Non-pigmented ciliary epithelial cell (primary cell): ENCODE measurements at regions not wholly inside any gene's neighbourhood (a gene's known extent, or its start where the extent isn't known, plus 50 kb on each side); places are given as distances from the start of the nearest gene placed in this dataset.

Experiments used
- DNase-seq: peaks from one replicate; pipeline ENCODE4 v3.0.0-alpha.2; 2010; ENCODE audit warnings: low read depth

DNA sequence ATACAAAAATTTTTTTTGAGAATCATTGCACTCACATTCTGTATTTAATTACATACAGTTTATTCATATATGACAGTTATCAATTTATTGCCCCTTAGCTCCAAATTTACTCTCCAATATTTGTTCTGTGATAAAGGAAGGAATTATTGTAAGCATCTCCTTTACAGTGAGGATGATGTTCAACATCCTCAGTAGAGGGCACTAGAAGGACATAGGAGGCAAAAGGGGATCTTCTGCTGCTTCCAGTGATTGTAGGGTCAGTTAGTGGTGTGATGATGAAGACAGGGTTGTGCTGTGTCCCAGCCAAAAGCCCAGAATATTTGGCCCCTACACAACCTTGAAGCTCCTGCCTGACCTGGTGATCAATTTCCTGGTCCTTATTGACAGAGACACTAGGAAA lies 89.9 kb upstream of the DCBLD2 start:
- DNase-seq = no peak

DNA sequence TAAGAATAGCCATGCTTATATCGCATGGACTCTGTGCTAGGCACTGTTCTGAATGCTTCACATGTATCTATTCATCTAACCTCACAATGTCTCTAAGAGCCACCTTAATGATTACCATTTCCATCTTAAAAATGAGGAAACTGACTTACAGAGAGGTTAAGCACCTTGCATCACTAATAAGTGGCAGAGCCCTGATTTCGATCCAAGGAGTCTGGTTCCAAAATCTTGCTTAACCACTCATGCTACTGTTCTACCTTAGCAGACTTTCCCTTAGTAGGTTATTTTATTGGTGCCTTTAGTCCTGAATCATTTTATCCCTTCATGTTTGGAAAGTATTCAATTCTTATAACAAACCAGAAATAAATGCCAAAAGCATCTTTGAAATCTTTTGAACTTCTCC lies 89.2 kb upstream of the DCBLD2 start:
- no peak for DNase-seq

DNA sequence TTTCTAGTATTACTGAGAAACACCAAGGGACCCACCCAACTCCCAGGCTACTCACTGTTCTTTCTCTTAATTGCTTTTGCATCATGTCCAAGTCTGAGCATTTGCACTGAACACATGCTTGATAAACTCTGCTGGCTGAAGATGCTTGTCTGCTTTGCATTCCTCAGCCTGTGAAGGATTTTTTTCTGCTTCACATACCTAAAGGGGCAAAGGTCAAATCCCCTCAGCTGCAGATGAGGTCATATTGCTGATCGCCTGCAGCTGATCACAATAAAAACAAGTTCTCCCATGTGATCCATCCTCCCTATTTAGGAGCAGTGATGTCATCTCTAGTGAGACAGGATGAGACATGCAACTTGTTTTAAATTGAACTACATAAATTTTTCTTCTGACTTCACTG lies 84.6 kb upstream of the DCBLD2 start:
- peak; percentile 96 for DNase-seq

DNA sequence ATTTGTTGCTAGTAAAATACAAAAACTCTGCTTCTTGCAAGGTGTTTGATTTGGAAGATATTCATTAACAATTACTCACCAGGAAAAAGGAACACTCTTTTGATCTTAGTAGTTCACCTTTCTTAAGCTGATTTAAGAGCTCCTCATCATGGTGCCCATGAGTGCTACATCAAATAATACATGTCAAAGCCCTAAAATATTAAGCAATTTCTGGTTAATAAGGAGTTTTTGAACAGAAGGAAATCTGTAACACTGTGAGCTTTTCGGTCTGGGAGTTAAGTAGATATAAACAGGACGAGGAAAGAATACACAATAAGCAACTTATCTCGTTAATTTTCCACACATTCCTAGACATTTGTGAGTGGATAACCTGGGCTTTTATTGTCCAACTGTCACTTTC lies 83.9 kb upstream of the DCBLD2 start:
- DNase-seq = no peak

DNA sequence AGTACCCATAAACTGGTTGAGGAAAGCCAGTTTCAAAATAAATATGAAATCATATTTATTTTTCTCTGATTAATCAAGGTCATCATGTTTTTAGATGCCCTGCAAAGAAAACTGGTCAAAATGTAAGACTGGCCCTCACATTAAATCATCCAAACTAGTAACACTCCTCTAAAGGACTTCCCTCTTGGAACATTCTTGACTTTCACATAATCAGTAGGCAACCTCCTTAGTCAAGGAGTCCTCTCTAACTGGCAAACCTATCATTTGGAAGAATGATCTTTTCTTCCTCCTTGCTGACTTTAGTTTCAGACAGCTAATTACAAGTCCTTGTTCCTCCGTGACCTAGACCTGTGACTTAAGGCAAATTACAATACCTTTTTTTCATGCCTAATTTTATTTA lies 82.5 kb upstream of the DCBLD2 start:
- DNase-seq = no peak

DNA sequence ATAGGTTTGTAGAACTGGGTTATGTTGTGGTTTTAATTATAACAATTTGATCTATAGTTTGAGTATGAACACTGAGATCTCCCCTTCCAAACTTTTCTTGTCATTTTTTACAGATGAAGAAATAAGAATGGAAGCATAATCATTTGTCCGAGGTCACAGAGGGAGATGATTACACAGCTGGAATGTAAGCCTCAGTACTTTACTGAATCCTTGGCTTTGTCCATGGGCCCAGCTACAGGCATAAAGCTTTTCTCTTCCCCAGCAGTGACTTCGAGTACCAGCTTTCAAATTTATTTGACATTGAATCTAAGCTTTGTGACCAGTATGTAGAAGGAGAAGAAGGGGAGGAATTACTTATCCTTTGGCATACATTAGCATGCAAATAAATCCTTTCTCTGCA lies 80.9 kb upstream of the DCBLD2 start:
- no peak for DNase-seq

DNA sequence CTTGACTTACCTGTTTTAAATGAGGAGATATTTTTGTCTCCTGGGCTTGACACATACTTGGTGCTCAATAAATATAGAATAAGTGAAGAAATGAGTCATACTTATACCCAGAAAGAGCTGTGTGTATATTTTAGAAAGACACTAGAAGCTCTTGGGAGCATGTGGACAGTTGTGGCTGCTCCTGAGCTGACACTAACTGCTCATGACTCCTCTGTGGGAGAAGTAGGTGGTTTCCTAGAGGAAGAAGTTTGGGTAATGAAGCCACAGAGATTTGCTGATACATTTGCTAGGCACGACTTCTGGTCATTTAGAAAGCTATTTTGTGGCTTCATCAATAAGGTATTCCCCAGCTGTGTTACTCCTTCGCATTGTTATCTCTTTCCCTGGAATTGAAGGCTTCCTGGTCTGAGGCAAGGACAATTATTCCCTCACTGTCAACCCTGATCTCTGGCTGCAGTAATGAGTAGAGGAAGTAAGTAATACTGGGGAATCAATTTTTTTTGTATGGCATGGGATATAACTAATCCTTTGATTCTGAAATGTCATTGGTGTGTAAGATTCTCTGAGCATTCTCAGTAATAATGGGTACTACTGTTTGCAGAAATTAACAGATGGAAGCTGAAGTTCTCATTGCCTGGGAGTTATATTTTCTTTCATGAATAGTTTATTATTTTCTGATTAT lies 79.6 kb upstream of the DCBLD2 start:
- DNase-seq = peak; percentile 89

DNA sequence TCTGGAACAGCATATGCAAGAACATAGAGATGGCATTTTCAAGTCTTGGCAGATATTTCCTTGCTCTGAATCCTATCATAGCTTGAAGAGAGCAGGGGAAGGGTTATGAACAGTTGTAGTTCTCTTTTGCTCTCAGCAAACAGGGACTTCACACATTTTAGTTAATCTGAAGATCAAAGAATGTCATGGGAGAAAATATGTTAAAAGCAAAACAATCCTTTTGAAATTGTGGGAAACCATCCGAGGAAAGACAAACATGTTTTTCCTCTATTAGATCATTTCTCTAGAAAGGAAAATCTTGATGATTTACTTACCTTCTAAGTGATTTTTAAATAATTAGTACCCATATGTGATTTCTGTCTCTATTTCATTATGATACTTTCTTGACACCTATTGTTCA lies 77.8 kb upstream of the DCBLD2 start:
- DNase-seq = no peak

DNA sequence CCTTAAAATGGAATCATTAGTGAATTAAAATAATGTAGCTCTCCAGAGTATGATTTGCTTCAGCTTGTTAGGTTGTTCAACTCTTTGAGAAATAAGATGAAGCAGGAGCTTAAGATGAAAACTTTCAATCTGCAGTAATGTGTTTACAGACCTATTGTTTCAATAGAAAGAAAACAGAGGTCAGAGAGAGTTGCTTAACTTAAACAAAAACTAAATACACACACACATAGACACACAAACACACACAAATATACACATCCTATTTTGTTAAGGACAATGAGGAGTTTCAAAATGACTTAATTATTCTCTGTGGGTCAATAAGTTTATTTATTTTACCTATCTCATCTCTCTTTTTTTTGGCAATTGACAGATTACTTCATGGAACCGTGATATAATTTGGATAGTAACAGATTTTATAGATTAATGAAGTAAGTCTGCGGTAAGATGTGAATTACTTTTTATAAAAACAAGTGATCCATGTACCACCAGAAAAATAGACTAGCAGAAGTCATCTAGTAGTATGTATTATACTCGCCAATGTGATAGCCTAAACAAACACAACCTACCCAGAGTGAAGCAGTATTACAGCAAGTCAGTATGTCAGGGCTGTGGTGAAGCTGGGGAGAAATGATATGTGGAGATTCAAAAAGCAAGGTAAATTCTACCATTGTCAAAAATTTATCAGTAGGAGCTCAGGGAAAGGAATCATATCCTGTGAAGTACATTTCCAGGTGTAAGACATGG lies 76.7 kb upstream of the DCBLD2 start:
- DNase-seq = no peak

DNA sequence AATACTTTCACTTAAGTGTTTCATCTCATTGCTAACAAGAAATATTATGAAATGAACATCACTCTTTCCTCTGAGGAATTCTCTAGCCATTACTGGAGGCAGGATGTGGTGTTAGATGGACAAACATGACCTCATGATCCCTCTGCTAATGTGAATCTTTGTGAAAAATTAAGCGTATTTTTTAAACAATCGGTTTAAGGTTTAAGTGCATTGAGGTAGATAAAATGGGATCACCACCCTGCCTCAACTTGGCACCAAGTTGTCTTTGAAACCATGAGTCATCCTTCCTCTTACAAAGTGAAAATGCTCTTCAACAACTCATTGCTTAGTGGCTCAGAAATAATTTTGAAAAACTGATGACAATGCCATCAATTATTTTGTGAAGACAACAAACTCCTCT lies 76.0 kb upstream of the DCBLD2 start:
- DNase-seq = peak; percentile 92

DNA sequence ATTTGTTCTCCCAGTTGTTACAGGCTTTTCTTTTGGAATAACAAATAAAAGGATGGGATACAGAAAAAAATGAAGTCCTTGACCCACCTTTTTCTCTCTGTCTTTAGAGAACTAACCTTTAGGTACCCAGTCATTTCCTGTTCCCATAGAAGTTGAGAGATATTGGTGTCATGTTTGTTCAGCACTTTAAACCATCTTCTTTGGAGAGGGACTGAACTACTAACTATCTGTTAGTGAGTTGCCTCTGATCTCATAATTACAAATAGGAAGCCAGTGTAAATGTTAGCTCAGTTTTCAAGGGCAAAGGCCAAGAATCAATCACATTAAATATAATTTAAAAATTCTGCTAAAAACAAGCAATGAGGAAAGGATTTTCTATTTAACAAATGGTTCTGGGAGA lies 72.9 kb upstream of the DCBLD2 start:
- DNase-seq = no peak

DNA sequence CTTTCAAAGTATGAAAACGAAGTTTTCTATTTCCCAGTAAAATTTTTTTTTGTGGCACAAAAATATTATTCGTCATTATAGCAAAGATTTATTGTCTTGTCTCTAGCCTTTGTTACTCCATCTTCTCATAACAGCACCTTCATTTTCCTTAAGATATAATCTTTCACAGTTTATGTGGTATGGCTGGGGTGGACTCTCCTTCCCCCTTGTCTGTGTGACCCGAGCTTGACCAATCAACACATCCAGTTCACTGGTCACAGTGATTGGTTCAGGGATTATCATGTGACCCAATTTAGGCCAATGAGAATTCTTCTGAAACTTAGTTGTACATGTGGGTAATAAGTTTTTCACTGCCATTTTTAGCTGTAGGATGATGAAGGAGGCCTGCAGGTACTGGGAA lies 71.2 kb upstream of the DCBLD2 start:
- DNase-seq = no peak

DNA sequence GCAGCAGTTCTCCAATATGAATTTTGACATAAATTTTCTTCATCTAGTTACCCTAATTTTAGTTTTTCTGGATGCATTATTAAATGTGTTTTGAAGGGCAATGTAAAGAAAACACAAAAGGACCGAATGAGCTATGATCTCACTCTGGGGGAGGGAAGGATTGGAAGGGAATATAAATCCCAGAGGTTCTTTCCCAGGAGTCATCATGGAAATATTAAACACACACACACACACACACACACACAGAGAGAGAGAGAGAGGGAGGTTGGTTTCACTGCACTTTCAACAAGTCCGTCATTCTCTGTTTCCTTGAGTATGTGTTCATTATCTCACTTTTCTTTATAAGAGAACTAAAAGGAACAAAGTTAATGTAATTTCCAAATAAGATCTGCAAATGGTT lies 70.7 kb upstream of the DCBLD2 start:
- DNase-seq = peak; percentile 96

DNA sequence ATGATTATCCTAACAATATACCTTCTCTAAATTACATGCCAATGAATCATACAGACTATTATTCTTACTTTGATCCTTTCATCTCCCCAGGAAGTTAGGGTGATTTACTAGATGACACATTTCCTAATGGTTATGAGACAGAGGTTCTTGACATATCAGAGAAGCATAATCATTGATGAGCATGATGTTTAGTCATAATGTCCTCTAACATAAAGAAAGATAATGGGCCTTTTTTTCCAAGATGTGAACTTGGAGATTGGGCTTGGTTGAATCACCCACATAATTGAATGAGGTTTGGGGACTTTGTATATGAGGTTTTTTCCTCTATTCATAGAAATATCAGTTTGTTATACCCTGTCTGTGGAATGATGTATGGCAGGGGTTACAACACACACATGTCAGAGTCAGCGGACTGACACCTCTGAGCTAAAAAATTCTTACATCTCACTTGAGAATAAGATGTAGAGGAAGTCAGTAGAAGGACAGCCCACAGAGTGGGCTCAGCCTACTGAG lies 69.7 kb upstream of the DCBLD2 start:
- DNase-seq = peak; percentile 91

DNA sequence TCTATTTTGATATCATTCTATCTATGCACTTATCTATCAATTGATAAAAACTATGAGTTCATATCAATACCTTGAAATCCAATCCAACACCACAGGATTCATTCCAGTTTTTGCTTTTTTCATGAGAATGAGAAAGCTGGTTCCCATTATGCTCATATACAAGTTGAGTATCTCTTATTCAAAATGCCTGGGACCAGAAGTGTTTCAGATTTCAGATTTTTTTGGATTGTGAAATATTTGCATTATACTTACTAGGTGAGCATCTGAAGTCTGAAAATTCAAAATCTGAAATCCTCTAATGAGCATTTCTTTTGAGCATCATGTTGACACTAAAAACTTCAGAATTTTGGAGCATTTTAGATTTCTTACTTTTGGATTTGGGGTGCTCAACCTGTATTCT lies 67.8 kb upstream of the DCBLD2 start:
- no peak for DNase-seq

DNA sequence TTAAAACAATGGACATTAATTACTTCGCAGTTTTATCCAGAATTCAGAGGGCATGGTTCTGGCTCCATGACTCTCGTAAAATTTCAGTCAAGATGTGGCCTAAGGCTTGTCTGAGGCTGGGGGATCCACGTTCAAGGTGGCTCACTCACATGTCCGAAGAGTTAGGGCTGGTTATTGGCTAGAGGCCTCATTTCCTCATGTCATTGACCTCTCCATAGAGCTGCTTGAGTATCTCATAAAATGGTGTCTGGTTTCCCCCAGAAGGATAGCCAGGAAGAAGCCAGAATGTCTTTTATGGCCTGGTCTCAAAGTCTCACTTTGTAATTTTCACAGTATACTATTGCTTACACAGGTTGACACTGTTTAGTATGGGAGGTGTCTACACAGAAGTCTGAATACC lies 67.3 kb upstream of the DCBLD2 start:
- DNase-seq = no peak

DNA sequence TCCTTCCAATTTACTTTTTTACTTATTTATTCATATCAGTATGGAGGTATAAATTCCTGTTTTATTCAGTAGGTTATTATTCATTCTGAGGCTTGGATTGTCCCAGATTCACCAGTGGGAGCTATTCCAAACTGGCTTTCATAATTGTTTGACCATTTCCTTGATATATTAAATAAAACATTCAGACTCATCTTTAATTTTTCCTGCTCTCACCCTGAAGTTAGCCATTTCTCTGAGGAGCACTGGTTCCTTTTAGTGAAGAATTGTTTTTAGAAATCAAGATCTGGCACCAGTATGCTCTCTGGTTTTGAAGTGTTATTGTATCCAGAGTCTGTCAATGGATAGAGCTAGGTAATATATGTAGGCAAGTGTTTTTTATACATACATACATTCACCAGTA lies 66.9 kb upstream of the DCBLD2 start:
- no peak for DNase-seq

DNA sequence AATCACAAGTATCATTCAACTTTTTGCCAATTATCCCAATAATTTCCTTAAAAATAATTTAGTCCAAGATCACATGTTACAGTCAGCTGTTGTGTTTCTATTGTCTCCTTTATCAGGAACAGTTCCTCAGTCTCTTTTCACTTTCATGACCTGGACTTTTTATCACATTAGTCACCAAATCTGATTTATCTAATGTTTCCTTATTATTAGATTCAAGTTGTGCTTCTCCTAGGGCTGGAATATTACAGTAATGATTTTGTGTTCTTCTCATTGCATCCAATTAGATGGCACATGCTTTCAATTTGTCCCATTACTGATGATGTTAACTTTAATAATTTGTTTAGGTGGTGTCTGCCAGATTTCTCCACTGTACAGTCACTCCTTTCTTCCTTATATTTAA lies 66.3 kb upstream of the DCBLD2 start:
- DNase-seq = no peak

DNA sequence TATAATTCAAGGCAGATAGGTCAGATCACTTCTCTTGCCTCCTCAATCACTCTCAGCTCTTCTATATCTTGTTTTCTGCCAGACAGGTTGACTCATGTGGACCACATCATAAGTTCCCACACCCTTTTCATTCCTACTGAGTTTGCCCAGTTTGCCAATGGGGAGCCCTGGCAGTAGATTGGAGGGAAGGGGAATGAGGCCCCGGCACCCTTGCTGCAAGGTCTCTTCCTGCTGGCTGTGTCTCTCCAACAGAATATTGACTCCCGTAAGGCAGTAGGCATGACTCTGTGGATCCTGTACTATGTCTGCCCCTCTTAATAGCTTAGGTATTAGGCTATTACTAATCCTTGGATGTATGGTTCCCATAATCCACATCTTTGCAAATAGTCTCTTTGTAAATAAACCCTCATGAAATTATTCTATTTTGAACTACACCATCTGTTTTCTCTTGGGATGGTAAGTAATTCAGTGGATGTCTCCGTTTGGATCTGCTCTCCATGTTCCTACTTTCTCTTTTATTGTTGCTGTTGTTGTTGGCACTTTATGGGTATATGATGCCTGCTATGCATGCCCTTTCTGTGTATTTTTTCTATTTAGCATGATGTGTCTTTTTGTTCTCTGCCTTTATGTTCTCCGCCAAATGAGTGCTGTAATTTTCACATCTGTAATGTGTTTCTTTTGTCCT lies 65.5 kb upstream of the DCBLD2 start:
- DNase-seq = no peak

DNA sequence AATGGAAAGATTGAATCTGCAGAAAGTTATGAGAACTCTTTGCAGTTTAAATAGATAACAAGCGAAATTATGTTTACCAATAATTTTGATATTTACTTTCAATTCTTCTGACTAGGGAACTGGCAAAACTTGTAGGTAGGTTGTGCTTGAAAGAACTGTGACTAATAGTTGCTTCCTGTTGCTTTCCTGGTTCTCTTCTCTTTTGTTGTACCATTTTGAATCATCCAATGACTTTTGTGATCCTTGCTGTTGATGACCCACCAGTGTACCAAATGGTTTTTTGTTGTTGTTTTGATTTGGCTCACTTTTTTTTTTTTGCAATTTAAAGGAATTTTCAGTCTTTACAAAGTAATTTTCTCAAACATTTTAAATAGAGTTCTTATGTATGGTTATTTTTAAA lies 64.9 kb upstream of the DCBLD2 start:
- DNase-seq = no peak

DNA sequence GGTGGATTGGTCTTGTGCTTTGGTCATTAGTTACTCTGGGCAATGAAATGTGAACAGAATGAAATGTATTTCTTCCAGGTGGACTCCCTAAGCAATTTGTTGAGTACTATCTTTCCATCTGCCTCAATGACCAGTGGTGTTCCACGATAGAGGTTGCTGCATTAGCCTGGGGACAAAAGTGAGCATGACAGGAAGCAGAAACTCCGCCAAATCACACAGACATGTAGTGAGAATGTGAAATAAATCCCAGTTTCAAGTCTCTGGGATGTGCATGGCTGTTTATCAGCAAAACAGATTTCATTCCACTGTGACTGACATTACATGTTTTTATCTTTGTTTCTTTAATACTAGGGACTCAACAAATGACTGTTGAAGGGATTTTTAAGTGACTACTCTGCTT lies 63.3 kb upstream of the DCBLD2 start:
- no peak for DNase-seq

DNA sequence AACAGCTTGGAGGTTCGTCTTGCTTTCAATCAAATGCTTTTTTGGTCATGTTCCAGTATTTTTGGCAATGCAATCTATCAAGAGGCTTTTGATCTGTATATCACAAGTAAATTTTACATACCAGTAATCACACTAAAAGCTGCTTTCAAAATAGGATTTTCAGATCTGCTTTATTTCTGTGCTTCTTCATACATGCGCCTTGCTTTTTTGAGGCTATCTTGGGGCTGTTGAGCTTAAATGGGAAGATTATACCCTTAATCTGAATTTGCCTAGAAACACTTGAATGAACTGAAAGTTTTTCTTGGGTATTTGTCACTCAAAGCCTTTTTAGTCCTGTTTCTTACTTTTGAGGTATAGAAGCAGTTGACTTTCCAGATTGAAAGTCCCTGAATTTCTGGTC lies 62.1 kb upstream of the DCBLD2 start:
- no peak for DNase-seq

DNA sequence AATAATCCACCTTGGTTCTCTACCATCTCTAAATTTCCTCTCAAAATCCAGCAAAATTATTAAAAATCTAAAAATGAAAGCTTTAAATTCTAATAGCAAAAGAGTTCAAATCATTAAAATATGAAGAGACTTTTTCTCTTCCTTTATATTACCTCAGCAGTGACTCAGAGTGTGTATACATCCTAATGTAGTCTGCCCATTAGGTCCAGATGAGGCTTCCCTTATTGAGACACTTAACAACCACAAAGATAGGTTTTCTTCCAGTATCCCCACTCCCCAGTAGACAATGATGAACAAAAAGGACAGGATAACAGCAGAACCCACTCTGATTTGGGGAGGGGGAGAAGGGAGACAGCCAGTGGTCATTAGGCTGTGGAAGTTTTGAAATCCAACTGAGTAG lies 61.5 kb upstream of the DCBLD2 start:
- DNase-seq = no peak
